Activated naive CD4-positive, alpha-beta T cell treated with anti-CD3 and anti-CD28 coated beads, Interleukin-2, amount 10 ng/mL, durations not matched to agents 7 days and 5 days (primary cell): ENCODE measurements at regions not wholly inside any gene's neighbourhood (a gene's known extent, or its start where the extent isn't known, plus 50 kb on each side); places are given as distances from the start of the nearest gene placed in this dataset.

Experiments
- CTCF ChIA-PET: fragments of 350-600 bp; sonication (Branson Sonifier 250); formaldehyde crosslinking; loops from one replicate; lab custom pipeline; 2021; ENCODE audit warnings: antibody characterized with exemption; lab: Charles Lee
- DNase-seq: peaks from one replicate; pipeline ENCODE4 v3.0.0-alpha.2; 2020
- H3K27ac Mint-ChIP-seq: one replicate; pipeline ENCODE4 v1.8.0; 2021; ENCODE audit warnings: mild to moderate bottlenecking, moderate library complexity, mixed read lengths
- H3K27me3 Mint-ChIP-seq: one replicate; pipeline ENCODE4 v1.8.0; 2021; ENCODE audit warnings: mild to moderate bottlenecking, mixed read lengths
- H3K36me3 Mint-ChIP-seq: one replicate; pipeline ENCODE4 v1.8.0; 2021; ENCODE audit warnings: mixed read lengths
- H3K4me1 Mint-ChIP-seq: one replicate; pipeline ENCODE4 v1.8.0; 2021; ENCODE audit warnings: mixed read lengths
- H3K4me3 Mint-ChIP-seq: one replicate; pipeline ENCODE4 v1.8.0; 2021; ENCODE audit warnings: mild to moderate bottlenecking, moderate library complexity, mixed read lengths
- H3K9me3 Mint-ChIP-seq: one replicate; pipeline ENCODE4 v1.8.0; 2021; ENCODE audit warnings: mixed read lengths

DNA sequence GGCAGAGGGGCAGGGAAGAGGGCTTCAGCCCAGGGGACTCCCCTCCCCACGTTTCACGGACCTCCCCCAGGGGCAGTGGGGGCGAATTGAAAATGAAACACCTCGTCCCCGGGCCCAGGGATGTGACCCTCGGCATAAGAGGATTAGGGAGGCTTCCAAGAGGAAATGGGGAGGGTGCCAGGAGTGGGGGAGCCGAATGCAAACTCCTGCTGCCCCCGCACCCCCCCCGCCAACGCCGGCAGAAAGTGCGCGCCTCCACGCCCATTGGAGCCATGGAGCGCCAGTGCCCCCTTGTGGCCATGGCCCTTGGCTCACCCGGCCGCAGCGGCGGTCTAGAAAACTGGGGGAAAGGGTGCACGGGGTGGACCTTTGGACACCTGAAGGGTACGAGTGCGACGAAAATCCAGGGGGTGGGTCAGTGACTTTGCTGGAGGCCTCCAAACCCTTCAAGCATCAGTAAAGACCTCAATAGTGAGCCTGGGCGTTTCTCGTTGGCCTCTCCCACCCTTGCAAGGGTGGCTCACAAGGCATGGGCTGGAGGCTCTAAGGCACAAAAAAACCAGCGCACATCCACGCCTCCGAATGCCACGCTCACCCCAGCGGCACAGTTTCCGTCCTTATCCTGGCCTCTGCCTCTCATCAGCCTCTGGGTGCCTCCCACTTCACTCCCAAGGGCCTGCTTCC is 120.8 kb upstream of the PJA1 start:
- peak; percentile 63 for DNase-seq
- H3K36me3 Mint-ChIP-seq = no peaks in the 10 kb centered on the region
- H3K9me3 Mint-ChIP-seq = no peaks in the 10 kb centered on the region
- H3K4me1 Mint-ChIP-seq = no peaks in the 10 kb centered on the region
- CTCF ChIA-PET = no interaction called here
- H3K27me3 Mint-ChIP-seq = no peaks in the 10 kb centered on the region
- H3K27ac Mint-ChIP-seq = no peak overlapping the region
- H3K4me3 Mint-ChIP-seq = peak overlapping the region; percentile 5

DNA sequence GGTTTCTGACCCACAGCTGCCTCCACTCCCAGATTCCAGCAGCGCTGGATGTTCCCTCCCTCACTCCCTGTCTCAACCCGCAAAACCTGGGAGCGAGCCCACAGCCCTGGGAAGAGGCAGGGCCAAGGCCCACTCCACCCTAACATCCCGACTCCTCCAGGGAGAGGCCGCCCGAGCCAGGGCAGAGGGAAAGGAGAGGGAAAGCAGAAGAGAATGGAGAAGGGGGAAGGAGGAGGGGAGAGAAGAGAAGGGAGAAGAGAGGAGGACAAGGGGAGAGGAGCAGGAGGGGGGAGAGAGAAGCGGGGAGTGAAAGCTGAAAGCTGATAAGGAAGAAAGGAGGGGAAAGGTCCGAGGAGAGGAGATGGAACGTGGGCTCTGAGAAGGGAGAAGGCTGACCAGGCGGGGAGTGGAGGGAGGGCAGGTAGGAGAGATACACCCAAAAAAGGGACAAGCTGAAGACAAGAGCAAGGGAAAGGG is 120.2 kb upstream of the PJA1 start:
- Mint-ChIP-seq H3K36me3 (no peaks in the 10 kb centered on the region), H3K27me3 (no peaks in the 10 kb centered on the region), H3K4me3 (no peak overlapping the region), H3K9me3 (no peaks in the 10 kb centered on the region), H3K4me1 (no peaks in the 10 kb centered on the region), H3K27ac (no peak overlapping the region)
- CTCF ChIA-PET = interaction anchor here (1.1 kb wide), 1 partner anchor 14 kb away, joined by 3 read pairs; no protein-coding TSS in a partner anchor
- no peak for DNase-seq

DNA sequence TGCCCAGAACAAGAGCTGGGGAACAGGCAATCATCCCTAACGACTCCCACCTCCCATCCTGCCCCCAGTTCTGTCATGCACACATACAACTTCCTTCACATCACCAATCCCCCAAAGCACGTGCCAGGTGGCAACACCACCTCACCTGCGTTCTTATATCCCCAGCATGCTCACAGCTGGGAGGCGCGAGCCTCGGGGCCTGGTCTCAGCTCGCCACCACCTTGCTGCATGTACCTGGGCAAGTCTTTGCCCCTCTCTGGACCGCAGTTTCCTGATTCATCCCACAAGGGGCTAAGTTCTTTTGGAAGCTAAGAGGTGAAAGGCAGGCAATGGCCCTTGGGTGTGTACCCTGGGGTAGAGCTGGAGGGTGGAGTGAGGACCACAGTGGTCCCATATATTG is 119.2 kb upstream of the PJA1 start:
- CTCF ChIA-PET = interaction anchor here (1.1 to 1.2 kb wide), 2 partner anchors 13 to 60 kb away, joined by 3 read pairs; no protein-coding TSS in a partner anchor
- Mint-ChIP-seq H3K27ac (no peak overlapping the region), H3K4me1 (no peaks in the 10 kb centered on the region), H3K27me3 (peaks cover 4% of the 10 kb centered on the region), H3K9me3 (no peaks in the 10 kb centered on the region), H3K4me3 (no peak overlapping the region), H3K36me3 (no peaks in the 10 kb centered on the region)
- DNase-seq = no peak

DNA sequence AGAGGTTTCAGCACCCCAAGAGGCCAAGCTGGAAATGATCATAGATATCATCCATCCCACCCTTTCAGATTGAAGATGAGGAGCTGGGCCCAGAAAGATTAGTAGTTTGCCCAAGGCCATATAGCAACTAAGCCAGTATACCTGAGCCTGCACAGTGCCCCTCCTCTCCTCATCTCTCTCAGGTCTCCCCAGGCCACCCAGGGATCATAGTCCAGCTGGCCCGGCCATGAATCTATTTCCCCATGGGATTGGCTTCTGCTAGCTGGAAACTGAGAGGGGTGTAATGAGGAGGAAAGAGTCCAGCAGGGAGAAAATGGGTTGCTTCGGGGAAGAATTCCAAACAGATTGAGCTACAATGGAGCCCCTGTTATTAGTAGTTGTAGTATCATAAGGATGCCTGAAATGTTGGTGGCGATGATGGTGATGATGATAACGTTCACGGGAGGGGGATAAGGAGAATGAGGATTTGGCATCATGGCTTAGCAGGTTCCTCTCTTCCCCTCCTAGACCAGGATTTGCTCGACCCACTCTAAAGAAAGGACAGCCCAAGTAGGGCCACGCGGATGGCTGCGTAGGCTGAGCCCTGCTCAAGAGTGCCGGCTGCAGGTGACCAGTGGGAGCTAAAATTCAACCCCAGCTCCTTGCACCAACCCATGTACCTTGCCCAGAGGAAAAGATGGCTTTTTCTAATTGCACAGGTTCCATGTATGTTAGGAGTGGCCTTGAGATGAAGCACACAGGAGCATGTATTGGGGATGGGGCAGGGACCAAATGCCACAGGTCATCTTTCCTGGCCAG is 117.8 kb upstream of the PJA1 start:
- CTCF ChIA-PET = interaction anchor here (1.7 kb wide), 1 partner anchor 455 kb away, joined by 10 read pairs; the partner anchor contains the start of gene EFNB1
- peaks cover 4% of the 10 kb centered on the region for H3K27me3 Mint-ChIP-seq
- H3K4me1 Mint-ChIP-seq = no peaks in the 10 kb centered on the region
- no peaks in the 10 kb centered on the region for H3K36me3 Mint-ChIP-seq
- H3K4me3 Mint-ChIP-seq = no peak overlapping the region
- H3K9me3 Mint-ChIP-seq = no peaks in the 10 kb centered on the region
- no peak for DNase-seq
- no peak overlapping the region for H3K27ac Mint-ChIP-seq

- H3K27ac Mint-ChIP-seq = no peak overlapping the region
- H3K27me3 Mint-ChIP-seq = peaks cover 4% of the 10 kb centered on the region
- H3K4me3 Mint-ChIP-seq = no peak overlapping the region
- H3K9me3 Mint-ChIP-seq = no peaks in the 10 kb centered on the region
- no peaks in the 10 kb centered on the region for H3K36me3 Mint-ChIP-seq
- CTCF ChIA-PET = no interaction called here
- no peaks in the 10 kb centered on the region for H3K4me1 Mint-ChIP-seq
- DNase-seq = no peak
Measured at GRCh38 chrX:69280933-69281332, 115.7 kb upstream of the PJA1 start.

GRCh38 chrX:69279234-69279633 is 114.0 kb upstream of the PJA1 start:
- H3K4me3 Mint-ChIP-seq = no peak overlapping the region
- DNase-seq = no peak
- no peaks in the 10 kb centered on the region for H3K4me1 Mint-ChIP-seq
- H3K27me3 Mint-ChIP-seq = peaks cover 4% of the 10 kb centered on the region
- no peaks in the 10 kb centered on the region for H3K36me3 Mint-ChIP-seq
- H3K27ac Mint-ChIP-seq = no peak overlapping the region
- CTCF ChIA-PET = no interaction called here
- H3K9me3 Mint-ChIP-seq = no peaks in the 10 kb centered on the region

DNA sequence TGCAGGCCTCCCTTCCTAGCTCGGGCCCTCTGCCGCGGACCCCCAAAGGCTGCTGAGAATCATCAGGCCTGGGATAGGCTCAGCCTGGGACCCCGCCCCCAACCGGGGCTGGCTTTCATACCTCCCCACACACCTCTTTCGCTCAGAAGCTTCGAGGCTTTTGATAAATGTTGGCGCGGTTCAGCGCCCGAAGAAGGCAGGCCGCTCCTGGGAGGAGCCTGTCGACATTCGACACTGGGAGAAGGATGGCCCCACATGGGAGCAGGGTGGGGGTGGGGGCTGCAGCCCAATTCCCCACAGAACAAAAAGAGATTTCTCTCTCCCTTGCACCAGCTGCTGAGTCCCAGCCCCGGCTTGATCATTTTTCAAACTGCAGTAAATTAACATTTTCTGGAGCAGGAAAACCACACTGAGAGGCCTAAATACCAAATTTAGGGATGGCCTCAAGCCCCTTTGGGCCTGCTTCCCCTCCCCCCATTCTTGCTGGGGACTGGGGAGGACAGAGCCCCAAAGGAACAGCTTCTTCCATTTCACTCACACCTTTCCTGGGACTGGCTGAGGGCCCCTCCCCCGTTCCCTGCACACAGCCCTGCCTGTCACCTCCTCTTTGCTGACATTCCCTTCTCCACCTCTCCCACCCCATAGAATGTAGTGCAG is 112.9 kb upstream of the PJA1 start:
- CTCF ChIA-PET = no interaction called here
- DNase-seq = no peak
- H3K27ac Mint-ChIP-seq = no peak overlapping the region
- H3K4me1 Mint-ChIP-seq = no peaks in the 10 kb centered on the region
- no peaks in the 10 kb centered on the region for H3K9me3 Mint-ChIP-seq
- H3K36me3 Mint-ChIP-seq = no peaks in the 10 kb centered on the region
- no peak overlapping the region for H3K4me3 Mint-ChIP-seq
- H3K27me3 Mint-ChIP-seq = peaks cover 4% of the 10 kb centered on the region

- CTCF ChIA-PET = no interaction called here
- Mint-ChIP-seq H3K4me1 (no peaks in the 10 kb centered on the region), H3K36me3 (no peaks in the 10 kb centered on the region), H3K4me3 (no peak overlapping the region), H3K27me3 (peaks cover 4% of the 10 kb centered on the region), H3K9me3 (no peaks in the 10 kb centered on the region), H3K27ac (no peak overlapping the region)
- no peak for DNase-seq
Measured at GRCh38 chrX:69277369-69277990, 112.2 kb upstream of the PJA1 start.

DNA sequence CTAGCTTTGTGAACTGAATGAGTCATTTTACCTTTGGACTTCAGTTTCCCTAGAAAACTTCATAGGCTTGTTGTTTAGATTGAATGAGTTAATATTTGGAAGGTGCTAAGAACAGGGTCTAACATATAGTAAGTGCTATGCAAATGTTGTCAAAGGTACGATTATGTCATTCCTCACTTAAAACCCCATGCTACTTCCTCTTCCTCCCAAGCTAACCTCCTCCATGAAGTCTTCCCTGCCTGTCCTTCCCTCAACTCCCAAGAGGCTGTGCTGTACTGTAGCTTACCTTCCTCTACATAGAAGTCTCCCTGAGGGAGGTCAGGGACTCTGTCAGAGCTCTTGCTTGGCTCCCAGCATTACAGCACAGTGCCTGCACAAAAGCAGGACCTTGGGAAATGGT is 103.4 kb upstream of the PJA1 start:
- H3K4me1 Mint-ChIP-seq = no peaks in the 10 kb centered on the region
- H3K36me3 Mint-ChIP-seq = no peaks in the 10 kb centered on the region
- CTCF ChIA-PET = no interaction called here
- H3K27ac Mint-ChIP-seq = no peak overlapping the region
- peaks cover 12% of the 10 kb centered on the region for H3K27me3 Mint-ChIP-seq
- H3K4me3 Mint-ChIP-seq = no peak overlapping the region
- DNase-seq = no peak
- no peaks in the 10 kb centered on the region for H3K9me3 Mint-ChIP-seq

DNA sequence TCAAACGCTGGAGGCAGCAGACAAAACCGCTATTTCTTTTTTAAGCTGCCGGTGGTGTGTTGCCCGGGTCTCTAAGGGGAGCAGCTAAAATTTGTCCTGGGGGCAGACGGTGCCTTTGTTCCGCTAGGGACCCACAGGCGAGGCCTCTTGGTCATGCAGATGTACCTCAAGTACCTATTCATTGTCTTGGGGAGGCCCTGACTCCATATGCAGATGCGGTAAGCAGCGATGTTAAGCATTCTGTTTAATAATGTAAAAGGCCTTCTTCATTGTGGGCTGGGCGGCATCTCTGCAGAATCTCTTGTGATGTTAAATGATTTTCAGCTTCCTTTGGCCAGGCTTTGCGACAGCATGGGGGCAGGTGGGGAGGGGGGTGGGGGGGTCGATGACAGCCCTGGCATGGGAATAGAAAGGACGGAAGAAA is 98.9 kb upstream of the PJA1 start:
- CTCF ChIA-PET = no interaction called here
- no peaks in the 10 kb centered on the region for H3K36me3 Mint-ChIP-seq
- peaks cover 28% of the 10 kb centered on the region for H3K27me3 Mint-ChIP-seq
- no peak for DNase-seq
- no peaks in the 10 kb centered on the region for H3K4me1 Mint-ChIP-seq
- no peaks in the 10 kb centered on the region for H3K9me3 Mint-ChIP-seq
- H3K27ac Mint-ChIP-seq = no peak overlapping the region
- H3K4me3 Mint-ChIP-seq = no peak overlapping the region

GRCh38 chrX:69263251-69263820 is 98.1 kb upstream of the PJA1 start:
- no peak overlapping the region for H3K4me3 Mint-ChIP-seq
- no peak overlapping the region for H3K27ac Mint-ChIP-seq

DNA sequence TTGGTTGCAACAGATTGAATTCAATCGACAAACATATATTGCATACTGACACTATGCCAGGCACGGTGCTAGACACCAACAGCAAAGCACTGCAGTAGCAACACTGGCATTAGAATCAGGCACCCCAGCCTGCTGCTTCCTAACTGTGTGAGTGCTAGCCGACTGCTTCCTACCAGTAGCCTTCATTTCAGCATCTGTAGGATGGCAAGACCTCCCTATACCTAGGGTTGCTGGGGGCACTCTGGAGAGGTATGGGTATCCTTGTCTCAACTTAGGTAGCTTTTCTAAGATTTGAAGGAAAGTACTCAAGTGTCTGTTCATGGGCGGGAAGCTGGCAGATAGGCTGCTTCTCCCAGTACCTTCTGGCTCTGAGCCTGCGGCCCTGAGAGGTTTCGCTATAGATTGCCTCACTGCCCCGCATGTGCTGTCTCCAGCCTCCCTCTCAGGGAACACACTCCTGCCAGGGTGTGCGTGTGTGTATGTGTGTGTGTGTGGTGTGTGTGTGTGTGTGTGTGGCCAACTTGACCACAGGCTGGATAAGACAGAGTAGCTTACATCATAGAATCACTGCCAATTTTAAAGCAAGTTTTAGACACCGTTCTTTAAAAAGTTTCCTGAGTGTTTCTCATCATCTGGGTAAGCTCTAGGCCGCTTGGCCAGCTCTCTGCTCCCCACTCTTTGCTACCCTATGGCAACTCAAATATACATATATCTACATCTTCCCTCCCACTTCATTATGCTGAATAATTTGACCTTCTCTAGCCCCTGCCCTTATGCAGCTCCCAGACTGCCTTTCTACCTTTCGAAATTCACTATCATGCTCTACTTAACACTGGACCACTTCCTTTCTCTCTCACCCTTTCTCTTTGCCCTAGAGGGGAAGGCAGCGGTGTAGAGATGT is 97.0 kb upstream of the PJA1 start:
- no peaks in the 10 kb centered on the region for H3K9me3 Mint-ChIP-seq
- H3K36me3 Mint-ChIP-seq = no peaks in the 10 kb centered on the region
- no peak overlapping the region for H3K4me3 Mint-ChIP-seq
- no peak overlapping the region for H3K27ac Mint-ChIP-seq
- CTCF ChIA-PET = no interaction called here
- H3K4me1 Mint-ChIP-seq = no peaks in the 10 kb centered on the region
- no peak for DNase-seq
- H3K27me3 Mint-ChIP-seq = peaks cover 28% of the 10 kb centered on the region

More at GRCh38 chrX:69263251-69263820, 98.1 kb upstream of the PJA1 start:
- Mint-ChIP-seq H3K4me1 (no peaks in the 10 kb centered on the region), H3K9me3 (no peaks in the 10 kb centered on the region), H3K27me3 (peaks cover 28% of the 10 kb centered on the region), H3K36me3 (no peaks in the 10 kb centered on the region)
- no peak for DNase-seq
- CTCF ChIA-PET = no interaction called here

GRCh38 chrX:69260169-69260568 is 94.9 kb upstream of the PJA1 start:
- H3K4me3 Mint-ChIP-seq = no peak overlapping the region
- no peaks in the 10 kb centered on the region for H3K36me3 Mint-ChIP-seq
- peaks cover 24% of the 10 kb centered on the region for H3K27me3 Mint-ChIP-seq
- CTCF ChIA-PET = no interaction called here
- DNase-seq = no peak
- H3K4me1 Mint-ChIP-seq = no peaks in the 10 kb centered on the region
- no peaks in the 10 kb centered on the region for H3K9me3 Mint-ChIP-seq
- H3K27ac Mint-ChIP-seq = no peak overlapping the region
